ENCODE measurements at regions not wholly inside any gene's neighbourhood (a gene's known extent, or its start where the extent isn't known, plus 50 kb on each side); places are given as distances from the start of the nearest gene placed in this dataset.

GRCh38 chr1:218494449-218494852 lies 149.3 kb downstream of the TGFB2 start:
- no peak for DNase-seq (ENCODE audit: low spot score in 2 of 2)
- Mint-ChIP-seq H3K9me3 (no peaks in the 10 kb centered on the region), H3K27ac (no peak overlapping the region), H3K4me1 (peaks cover 4% of the 10 kb centered on the region), H3K36me3 (no peaks in the 10 kb centered on the region), H3K27me3 (peaks cover 2% of the 10 kb centered on the region), H3K4me3 (no peak overlapping the region)
- no peak for ATAC-seq (ENCODE audit: low read depth)

- Mint-ChIP-seq H3K4me3 (no peak overlapping the region), H3K9me3 (no peaks in the 10 kb centered on the region), H3K27ac (no peak overlapping the region), H3K36me3 (no peaks in the 10 kb centered on the region), H3K4me1 (peaks cover 4% of the 10 kb centered on the region), H3K27me3 (peaks cover 2% of the 10 kb centered on the region)
- DNase-seq (ENCODE audit: low spot score in 2 of 2) (no peak), ATAC-seq (ENCODE audit: low read depth) (no peak)
These were observed 150.8 kb downstream of the TGFB2 start for GRCh38 chr1:218495931-218496330.

GRCh38 chr1:218496561-218496960 lies 151.4 kb downstream of the TGFB2 start:
- no peaks in the 10 kb centered on the region for H3K9me3 Mint-ChIP-seq
- peaks cover 5% of the 10 kb centered on the region for H3K4me1 Mint-ChIP-seq
- no peak overlapping the region for H3K4me3 Mint-ChIP-seq
- no peaks in the 10 kb centered on the region for H3K36me3 Mint-ChIP-seq
- no peak for ATAC-seq (ENCODE audit: low read depth)
- no peak overlapping the region for H3K27ac Mint-ChIP-seq
- DNase-seq (ENCODE audit: low spot score in 2 of 2), result no peak
- H3K27me3 Mint-ChIP-seq, result peaks cover 3% of the 10 kb centered on the region

DNA sequence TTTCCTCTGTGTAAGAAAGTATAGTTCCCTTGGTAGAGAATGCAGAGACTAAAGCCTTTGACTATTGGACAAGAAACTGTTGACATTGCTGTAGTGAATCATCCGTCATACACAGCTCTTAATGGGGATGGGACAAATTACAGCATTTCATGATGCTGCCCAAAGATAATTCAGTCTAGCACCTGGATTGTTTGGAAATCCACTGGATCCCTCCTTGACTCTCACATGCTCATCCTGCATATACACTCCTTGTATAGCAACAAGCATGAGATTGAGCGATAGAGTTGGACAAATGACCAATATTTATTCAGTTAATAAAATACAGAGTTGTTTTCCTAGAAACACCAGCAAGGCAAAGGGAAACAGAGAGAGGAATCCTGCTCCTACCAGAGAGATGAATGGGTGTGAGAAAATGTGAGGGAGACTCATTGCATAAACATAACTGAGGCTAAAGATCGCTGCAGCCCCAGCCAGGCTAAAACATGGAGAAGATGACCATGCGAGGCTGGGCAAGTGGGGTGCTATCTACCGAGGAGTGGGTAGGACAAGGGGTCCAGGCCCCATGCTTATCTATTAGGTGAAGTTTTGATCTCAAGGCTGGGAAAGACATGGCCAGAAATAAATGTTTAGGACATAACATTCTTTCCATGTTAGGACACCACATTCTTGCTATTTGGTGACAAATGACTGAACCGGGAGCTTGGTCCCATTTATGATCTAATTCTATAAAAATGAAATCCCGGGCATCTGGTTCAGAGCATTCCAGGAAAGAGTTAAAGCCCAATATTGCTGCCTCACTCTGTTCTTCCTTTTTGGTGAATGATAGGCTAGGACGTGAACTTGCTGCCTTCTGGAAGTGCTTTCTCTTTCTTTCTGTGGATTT lies 153.2 kb downstream of the TGFB2 start:
- DNase-seq (ENCODE audit: low spot score in 2 of 2), result no peak
- H3K36me3 Mint-ChIP-seq, result no peaks in the 10 kb centered on the region
- H3K27ac Mint-ChIP-seq, result no peak overlapping the region

DNA sequence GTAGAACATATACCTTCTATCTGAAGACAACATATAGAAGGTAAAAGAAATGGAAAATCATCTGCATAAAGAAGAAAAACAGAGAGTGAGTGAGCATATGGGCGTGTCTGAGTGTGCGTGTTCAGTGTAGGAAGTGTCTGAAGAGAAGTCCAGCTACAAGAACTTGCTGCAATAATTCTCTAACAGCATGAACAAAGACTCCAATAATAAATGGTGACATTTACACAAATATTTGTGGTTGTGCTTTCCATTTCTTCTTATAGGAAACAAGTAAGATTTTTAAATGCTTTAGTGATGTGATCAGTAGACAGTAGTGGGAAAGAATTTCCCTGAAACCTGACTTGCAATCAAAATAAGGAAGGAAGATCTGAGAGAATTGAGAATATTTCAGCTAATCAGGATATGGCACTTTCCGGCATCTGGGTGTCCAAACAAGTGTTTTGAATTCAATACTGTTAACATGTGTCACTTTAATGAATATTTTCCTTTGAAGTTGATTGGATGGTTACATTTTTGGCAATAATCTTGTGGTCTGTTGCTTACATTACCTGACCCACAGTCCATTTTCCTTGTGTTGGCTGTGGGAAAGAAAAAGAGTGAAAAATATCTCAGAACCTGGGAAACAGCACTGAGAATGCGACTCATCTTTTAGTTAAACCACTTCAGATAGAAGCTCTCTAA lies 154.0 kb downstream of the TGFB2 start:
- no peak for DNase-seq (ENCODE audit: low spot score in 2 of 2)
- H3K4me1 Mint-ChIP-seq, result peaks cover 6% of the 10 kb centered on the region
- no peak overlapping the region for H3K4me3 Mint-ChIP-seq
- peaks cover 3% of the 10 kb centered on the region for H3K27me3 Mint-ChIP-seq
- H3K9me3 Mint-ChIP-seq, result no peaks in the 10 kb centered on the region
- H3K36me3 Mint-ChIP-seq, result no peaks in the 10 kb centered on the region
- no peak overlapping the region for H3K27ac Mint-ChIP-seq
- no peak for ATAC-seq (ENCODE audit: low read depth)

More for the DNA sequence above, 153.2 kb downstream of the TGFB2 start:
- peaks cover 6% of the 10 kb centered on the region for H3K4me1 Mint-ChIP-seq
- no peak overlapping the region for H3K4me3 Mint-ChIP-seq
- peaks cover 2% of the 10 kb centered on the region for H3K27me3 Mint-ChIP-seq
- ATAC-seq (ENCODE audit: low read depth), result no peak
- H3K9me3 Mint-ChIP-seq, result no peaks in the 10 kb centered on the region

DNA sequence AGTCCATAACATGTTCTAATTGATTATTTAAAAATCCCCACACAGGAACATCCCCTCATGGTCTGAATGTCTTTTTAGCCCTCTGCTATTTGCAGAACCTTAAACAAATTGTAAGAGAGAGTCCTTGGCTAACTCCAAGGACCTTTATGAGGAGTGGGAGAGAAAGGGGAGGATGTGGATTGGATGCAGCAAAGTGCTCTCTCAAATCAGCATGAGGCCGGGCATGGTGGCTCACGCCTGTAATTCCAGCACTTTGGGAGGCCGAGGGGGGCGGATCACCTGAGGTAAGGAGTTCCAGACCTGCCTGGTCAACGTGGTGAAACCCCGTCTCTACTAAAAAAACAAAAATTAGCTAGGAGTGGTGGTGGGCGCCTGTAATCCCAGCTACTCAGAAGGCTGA lies 154.8 kb downstream of the TGFB2 start:
- no peak overlapping the region for H3K27ac Mint-ChIP-seq
- peaks cover 6% of the 10 kb centered on the region for H3K4me1 Mint-ChIP-seq
- no peak for ATAC-seq (ENCODE audit: low read depth)

GRCh38 chr1:218501161-218501560 lies 156.0 kb downstream of the TGFB2 start:
- DNase-seq (ENCODE audit: low spot score in 2 of 2) (no peak), ATAC-seq (ENCODE audit: low read depth) (no peak)
- Mint-ChIP-seq H3K27ac (no peak overlapping the region), H3K36me3 (peaks cover 2% of the 10 kb centered on the region), H3K4me3 (no peak overlapping the region), H3K9me3 (no peaks in the 10 kb centered on the region), H3K27me3 (peaks cover 3% of the 10 kb centered on the region), H3K4me1 (peaks cover 6% of the 10 kb centered on the region)

More for the DNA sequence above, 154.8 kb downstream of the TGFB2 start:
- H3K36me3 Mint-ChIP-seq, result no peaks in the 10 kb centered on the region
- no peak for DNase-seq (ENCODE audit: low spot score in 2 of 2)
- H3K4me3 Mint-ChIP-seq, result no peak overlapping the region
- no peaks in the 10 kb centered on the region for H3K9me3 Mint-ChIP-seq
- peaks cover 3% of the 10 kb centered on the region for H3K27me3 Mint-ChIP-seq

DNA sequence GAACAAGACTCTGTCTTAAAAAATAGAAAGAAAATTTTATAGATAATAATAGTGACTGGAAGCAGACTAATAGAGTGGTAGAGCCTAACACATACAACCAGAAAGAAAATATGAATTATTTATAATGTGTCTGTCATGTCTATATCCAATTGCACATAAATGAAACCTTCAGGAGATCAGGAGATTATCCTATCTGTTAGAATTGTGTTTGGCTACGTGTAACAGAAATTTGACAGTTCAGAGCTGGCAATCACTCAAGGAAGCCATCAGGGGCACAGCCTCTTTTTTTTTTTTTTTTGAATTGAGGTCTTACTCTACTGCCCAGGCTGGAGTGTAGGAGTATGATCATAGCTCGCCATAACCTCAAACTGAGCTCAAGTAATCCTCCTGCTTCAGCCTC lies 157.2 kb downstream of the TGFB2 start:
- peaks cover 7% of the 10 kb centered on the region for H3K36me3 Mint-ChIP-seq
- no peak overlapping the region for H3K27ac Mint-ChIP-seq
- peaks cover 6% of the 10 kb centered on the region for H3K9me3 Mint-ChIP-seq
- ATAC-seq (ENCODE audit: low read depth), result no peak
- DNase-seq (ENCODE audit: low spot score in 2 of 2), result no peak
- H3K27me3 Mint-ChIP-seq, result peaks cover 3% of the 10 kb centered on the region
- no peak overlapping the region for H3K4me3 Mint-ChIP-seq
- H3K4me1 Mint-ChIP-seq, result peaks cover 6% of the 10 kb centered on the region

DNA sequence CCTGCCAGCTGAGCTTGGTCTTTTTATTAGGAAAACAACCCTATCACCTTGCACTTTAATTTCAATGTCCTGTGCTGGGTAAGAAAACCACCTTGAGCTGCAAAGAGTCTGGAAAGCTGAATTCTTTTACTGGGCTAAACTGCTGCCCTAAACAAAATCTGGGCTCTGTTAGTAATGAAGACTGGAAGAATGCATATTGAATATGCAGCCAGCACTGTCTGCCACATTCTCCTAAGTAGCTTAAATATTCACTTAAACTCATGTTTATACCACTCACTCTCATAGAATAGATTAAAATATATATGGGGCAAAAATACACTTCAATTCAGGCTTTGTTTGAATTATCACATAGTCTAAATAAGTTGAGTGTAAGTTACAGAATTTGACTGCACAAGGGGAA lies 158.0 kb downstream of the TGFB2 start:
- H3K4me1 Mint-ChIP-seq, result peaks cover 6% of the 10 kb centered on the region

DNA sequence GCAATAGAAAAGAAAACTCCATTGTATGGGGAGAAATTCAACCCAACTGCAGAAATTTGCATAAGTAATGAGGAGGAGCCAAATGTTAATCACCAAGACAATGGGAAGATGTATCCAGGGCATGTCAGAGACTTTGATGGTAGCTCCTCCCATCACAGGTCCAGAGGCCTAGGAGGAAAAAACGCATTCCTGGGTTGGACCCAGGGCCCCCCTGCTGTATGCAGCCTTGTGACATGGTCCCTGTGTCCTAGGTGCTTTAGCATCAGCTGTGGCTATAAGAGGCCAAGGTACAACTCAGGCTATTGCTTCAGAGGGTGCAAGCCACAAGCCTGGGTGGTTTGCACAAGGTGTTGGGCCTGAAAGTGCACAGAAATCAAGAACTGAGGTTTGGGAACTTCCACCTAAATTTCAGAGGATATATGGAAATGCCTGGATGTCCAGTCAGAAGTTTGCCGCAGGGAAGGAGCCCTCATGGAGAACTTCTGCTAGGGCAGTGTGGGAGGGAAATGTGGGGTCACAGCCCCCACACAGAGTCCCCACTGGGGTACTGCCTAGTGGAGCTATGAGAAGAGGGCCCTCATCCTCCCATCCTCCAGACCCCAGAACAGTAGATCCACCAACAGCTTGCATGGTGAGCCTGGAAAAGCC lies 162.3 kb downstream of the TGFB2 start:
- peaks cover 1% of the 10 kb centered on the region for H3K27me3 Mint-ChIP-seq
- no peak for ATAC-seq (ENCODE audit: low read depth)
- peaks cover 10% of the 10 kb centered on the region for H3K9me3 Mint-ChIP-seq

More for the DNA sequence above, 158.0 kb downstream of the TGFB2 start:
- DNase-seq (ENCODE audit: low spot score in 2 of 2), result no peak
- Mint-ChIP-seq H3K36me3 (peaks cover 7% of the 10 kb centered on the region), H3K9me3 (peaks cover 6% of the 10 kb centered on the region), H3K27me3 (peaks cover 3% of the 10 kb centered on the region), H3K27ac (no peak overlapping the region), H3K4me3 (no peak overlapping the region)
- no peak for ATAC-seq (ENCODE audit: low read depth)

DNA sequence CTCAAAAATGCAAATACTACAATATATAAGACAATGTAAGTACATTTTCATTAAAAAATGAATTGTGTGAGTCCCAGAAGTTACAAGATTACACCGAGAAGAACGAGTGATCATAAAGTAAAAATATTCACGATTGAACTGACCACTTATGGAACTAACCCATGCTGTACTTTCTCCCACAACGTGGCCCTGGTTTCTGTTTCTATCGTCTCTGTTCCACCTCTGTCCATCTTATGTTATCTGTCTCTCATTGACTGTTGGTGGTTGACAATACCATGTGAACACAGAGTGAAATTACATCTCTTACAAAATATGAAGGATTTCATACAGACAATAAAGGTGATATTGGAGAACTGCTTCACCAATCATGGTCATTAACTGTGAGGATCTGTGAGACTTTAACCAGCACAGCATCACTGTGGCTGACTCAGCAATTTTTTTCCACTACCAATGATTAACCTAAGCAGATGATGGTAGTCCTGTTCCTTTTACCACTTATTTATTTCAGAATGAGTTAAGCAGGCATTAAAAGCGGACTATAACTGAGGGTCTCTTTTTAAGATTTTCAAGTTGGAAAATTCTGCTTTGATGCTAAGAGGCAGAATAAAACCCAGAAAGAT lies 165.1 kb downstream of the TGFB2 start:
- Mint-ChIP-seq H3K4me3 (no peak overlapping the region), H3K4me1 (peaks cover 3% of the 10 kb centered on the region), H3K27me3 (no peaks in the 10 kb centered on the region), H3K36me3 (peaks cover 7% of the 10 kb centered on the region), H3K9me3 (peaks cover 12% of the 10 kb centered on the region), H3K27ac (no peak overlapping the region)
- ATAC-seq (ENCODE audit: low read depth) (no peak), DNase-seq (ENCODE audit: low spot score in 2 of 2) (no peak)

More for the DNA sequence above, 162.3 kb downstream of the TGFB2 start:
- no peak overlapping the region for H3K4me3 Mint-ChIP-seq
- no peak for DNase-seq (ENCODE audit: low spot score in 2 of 2)
- H3K4me1 Mint-ChIP-seq, result peaks cover 3% of the 10 kb centered on the region
- H3K27ac Mint-ChIP-seq, result no peak overlapping the region
- peaks cover 7% of the 10 kb centered on the region for H3K36me3 Mint-ChIP-seq

GRCh38 chr1:218513328-218513727 lies 168.2 kb downstream of the TGFB2 start:
- no peak overlapping the region for H3K27ac Mint-ChIP-seq
- H3K36me3 Mint-ChIP-seq, result no peaks in the 10 kb centered on the region
- peaks cover 3% of the 10 kb centered on the region for H3K4me1 Mint-ChIP-seq
- H3K9me3 Mint-ChIP-seq, result peaks cover 7% of the 10 kb centered on the region
- DNase-seq (ENCODE audit: low spot score in 2 of 2) (no peak), ATAC-seq (ENCODE audit: low read depth) (no peak)
- H3K27me3 Mint-ChIP-seq, result peaks cover 2% of the 10 kb centered on the region
- no peak overlapping the region for H3K4me3 Mint-ChIP-seq

- Mint-ChIP-seq H3K36me3 (no peaks in the 10 kb centered on the region), H3K9me3 (peaks cover 3% of the 10 kb centered on the region), H3K27me3 (peaks cover 2% of the 10 kb centered on the region), H3K27ac (no peak overlapping the region), H3K4me3 (no peak overlapping the region), H3K4me1 (peaks cover 5% of the 10 kb centered on the region)
- ATAC-seq (ENCODE audit: low read depth), result no peak
- no peak for DNase-seq (ENCODE audit: low spot score in 2 of 2)
These were observed 169.6 kb downstream of the TGFB2 start for GRCh38 chr1:218514689-218515088.

DNA sequence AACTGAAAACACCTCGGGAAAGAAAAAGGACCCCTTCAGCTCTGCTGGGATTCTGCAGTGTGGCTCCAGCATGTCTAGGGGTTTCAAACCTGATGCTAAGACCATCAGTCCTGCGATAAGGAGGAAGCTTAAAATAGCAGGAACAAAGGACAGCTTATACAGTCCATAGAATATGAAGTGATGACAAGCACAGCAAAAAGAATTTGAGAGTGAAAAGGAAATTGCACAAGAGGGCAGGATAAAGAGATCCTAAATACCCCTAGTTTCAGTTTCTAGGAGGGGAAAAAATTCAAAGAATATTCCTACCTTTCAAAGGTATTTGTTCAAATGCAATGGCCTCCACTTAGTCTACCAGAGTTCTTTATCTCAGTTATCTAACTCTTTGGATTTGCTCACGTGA lies 171.4 kb downstream of the TGFB2 start:
- Mint-ChIP-seq H3K4me3 (no peak overlapping the region), H3K4me1 (peaks cover 2% of the 10 kb centered on the region), H3K9me3 (peaks cover 3% of the 10 kb centered on the region), H3K36me3 (no peaks in the 10 kb centered on the region), H3K27me3 (peaks cover 6% of the 10 kb centered on the region), H3K27ac (no peak overlapping the region)
- no peak for ATAC-seq (ENCODE audit: low read depth)
- no peak for DNase-seq (ENCODE audit: low spot score in 2 of 2)

Data from memory B cell (primary cell).